GM12864 (cell line): ENCODE measurements at regions not wholly inside any gene's neighbourhood (a gene's known extent, or its start where the extent isn't known, plus 50 kb on each side); places are given as distances from the start of the nearest gene placed in this dataset.

Source experiments
- DNase-seq: peaks from one replicate; pipeline ENCODE4 v3.0.0-alpha.2; 2011; ENCODE audit warnings: low read depth
- H3K4me3 ChIP-seq: 2 replicates; pipeline ENCODE4 v1.5.1; 2011; ENCODE audit warnings: mild to moderate bottlenecking, low read depth, low read length, control low read depth
- CTCF ChIP-seq: IDR thresholded peaks from 2 replicates; pipeline ENCODE4 v1.5.1; 2011; ENCODE audit warnings: low read depth, mild to moderate bottlenecking, moderate library complexity, low read length, control low read depth, inconsistent platforms; ENCODE audit errors: missing control alignments

GRCh38 chr20:52518735-52519134, 327.2 kb upstream of the ZFP64 start:
- TF ChIP-seq CTCF, result no peak
- DNase-seq, result no peak
- H3K4me3 ChIP-seq, result no peak overlapping the region

GRCh38 chr20:52515877-52516276, 324.3 kb upstream of the ZFP64 start:
- no peak for TF ChIP-seq CTCF
- no peak overlapping the region for H3K4me3 ChIP-seq
- DNase-seq, result no peak

GRCh38 chr20:52500157-52500556, 308.6 kb upstream of the ZFP64 start:
- H3K4me3 ChIP-seq, result no peak overlapping the region
- no peak for TF ChIP-seq CTCF
- no peak for DNase-seq

DNA sequence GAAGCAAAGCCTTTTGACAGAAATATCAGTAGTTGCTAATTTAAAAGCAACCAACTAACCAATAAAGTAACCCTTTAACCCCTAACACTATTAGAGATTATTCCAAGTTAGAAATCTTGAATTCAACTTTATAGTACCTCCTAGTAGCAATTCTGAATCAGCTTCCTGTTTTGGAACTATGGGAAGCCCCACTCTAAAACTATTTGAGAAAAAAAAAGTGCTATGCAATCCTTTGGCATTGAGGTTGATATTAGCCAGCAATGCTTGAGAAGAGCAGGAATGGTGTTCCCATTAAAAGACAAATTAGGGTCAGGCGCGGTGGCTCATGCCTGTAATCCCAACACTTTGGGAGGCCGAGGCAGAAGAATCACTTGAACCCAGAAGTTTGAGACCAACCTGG, 306.2 kb upstream of the ZFP64 start:
- DNase-seq, result no peak
- H3K4me3 ChIP-seq, result no peak overlapping the region
- TF ChIP-seq CTCF, result no peak

DNA sequence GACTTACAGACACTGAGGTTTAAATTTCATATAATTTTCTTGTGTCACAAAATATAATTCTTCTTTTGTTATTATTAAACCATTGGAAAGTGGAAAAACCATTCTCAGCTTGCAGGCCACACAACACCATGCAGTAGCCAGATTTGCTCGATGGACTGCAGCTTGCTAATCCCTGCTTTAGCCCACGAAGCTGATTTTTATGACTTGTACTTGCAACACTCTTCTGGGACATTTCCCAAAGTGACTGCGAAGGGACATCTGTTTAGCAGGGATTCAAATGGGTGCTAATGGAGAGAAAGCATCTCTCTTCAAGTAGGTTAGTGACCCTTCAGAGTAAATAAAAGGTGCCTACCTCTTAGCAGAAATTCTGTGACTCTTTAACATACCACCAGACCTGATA, 304.6 kb upstream of the ZFP64 start:
- H3K4me3 ChIP-seq, result no peak overlapping the region
- TF ChIP-seq CTCF, result no peak
- no peak for DNase-seq

DNA sequence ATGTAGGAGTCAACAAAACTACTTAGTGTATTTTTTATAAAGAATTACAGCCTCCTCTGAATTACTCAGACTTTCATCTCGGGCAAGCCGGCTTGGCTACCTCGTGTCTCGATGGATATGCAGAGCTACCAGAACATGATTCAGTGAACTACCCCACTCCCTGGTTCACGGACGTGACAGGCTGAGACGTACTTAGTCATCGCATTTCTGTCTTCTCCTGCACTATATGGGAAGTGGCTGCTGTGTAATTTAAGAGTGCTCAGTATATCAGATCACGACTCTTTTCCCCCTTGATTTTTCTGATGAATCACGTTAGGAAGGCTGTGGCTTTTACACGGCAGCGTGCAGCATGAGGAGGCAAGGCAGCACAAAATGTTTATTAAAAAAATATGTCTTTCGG, 302.7 kb upstream of the ZFP64 start:
- TF ChIP-seq CTCF, result no peak
- DNase-seq, result no peak
- no peak overlapping the region for H3K4me3 ChIP-seq

DNA sequence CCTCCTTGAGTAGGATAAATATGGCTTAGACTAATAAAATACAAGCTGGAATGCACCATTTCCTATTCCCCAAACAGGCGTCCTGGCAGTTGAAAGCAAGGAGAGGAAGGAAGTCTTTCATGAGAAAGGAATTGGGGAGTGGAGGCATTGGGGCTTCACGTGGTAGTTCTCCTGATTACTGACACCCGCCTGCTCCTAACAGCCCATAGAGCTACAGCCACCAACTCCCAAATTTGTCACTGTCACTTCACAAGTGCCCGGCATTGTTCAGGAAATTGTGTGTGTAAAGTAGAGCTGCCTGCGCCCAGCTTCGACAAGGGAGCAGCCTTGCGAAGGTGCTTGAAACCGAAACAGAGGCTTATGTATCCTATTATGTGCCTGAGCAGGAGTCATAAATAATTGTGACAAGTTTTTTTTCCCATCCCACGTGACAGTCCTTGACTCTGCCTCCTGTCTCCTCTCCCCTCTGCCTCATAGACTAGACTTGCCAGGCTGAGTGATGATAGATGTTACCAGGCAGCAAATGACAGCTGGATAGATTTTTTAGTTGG, 301.7 kb upstream of the ZFP64 start:
- TF ChIP-seq CTCF, result no peak
- no peak for DNase-seq
- no peak overlapping the region for H3K4me3 ChIP-seq
